HCT116 (cell line): ENCODE measurements at regions not wholly inside any gene's neighbourhood (a gene's known extent, or its start where the extent isn't known, plus 50 kb on each side); places are given as distances from the start of the nearest gene placed in this dataset.
"Not testable (repeated sequence)": the region's sequence is repeated elsewhere in the genome, so short reads cannot be mapped to it uniquely, and the experiment has no call there.

Experiments
- CTCF ChIP-seq, 3 experiments: fragments of 200-600 bp in 1 of 3; sonication (generic) in 1 of 3; IDR thresholded peaks in 2 of 3; conservative IDR thresholded peaks in 1 of 3; 2 replicates each; pipeline ENCODE4 v1.5.1; 2012 to 2017; ENCODE audit warnings: low read depth in 2 of 3, low read length in 2 of 3, antibody characterized with exemption in 1 of 3, borderline replicate concordance in 1 of 3, control low read depth in 1 of 3, mild to moderate bottlenecking in 1 of 3, mixed read lengths in 1 of 3, mixed run types in 1 of 3, moderate library complexity in 1 of 3; ENCODE audit not compliant: insufficient read depth in 1 of 3
- EGR1 ChIP-seq: IDR thresholded peaks from 2 replicates; pipeline ENCODE4 v1.6.1; 2012; ENCODE audit warnings: low read depth
- EZH2 ChIP-seq: fragments of 200-600 bp; sonication (generic); IDR thresholded peaks from 2 replicates; pipeline ENCODE4 v1.6.1; 2017; ENCODE audit warnings: antibody characterized with exemption, mixed run types
- EZH2phosphoT487 ChIP-seq: fragments of 200-600 bp; IDR thresholded peaks from 2 replicates; pipeline ENCODE4 v1.6.1; 2018; ENCODE audit warnings: antibody characterized with exemption, borderline replicate concordance
- POLR2A ChIP-seq: IDR thresholded peaks from 2 replicates; pipeline ENCODE4 v1.7.0; 2011; ENCODE audit warnings: borderline replicate concordance; ENCODE audit not compliant: insufficient read depth, insufficient read length; ENCODE audit errors: extremely low read depth
- POLR2AphosphoS5 ChIP-seq: IDR thresholded peaks from 2 replicates; pipeline ENCODE4 v1.6.1; 2011; ENCODE audit warnings: mild to moderate bottlenecking, low read depth, low read length, moderate library complexity
- REST ChIP-seq: IDR thresholded peaks from 2 replicates; pipeline ENCODE4 v1.6.1; 2012; ENCODE audit warnings: low read depth
- SP1 ChIP-seq: IDR thresholded peaks from 2 replicates; pipeline ENCODE4 v1.6.1; 2012; ENCODE audit warnings: low read depth
- TCF7L2 ChIP-seq: IDR thresholded peaks from 2 replicates; pipeline ENCODE4 v1.7.0; 2011; ENCODE audit warnings: borderline replicate concordance, inconsistent platforms; ENCODE audit not compliant: insufficient read depth, insufficient read length; ENCODE audit errors: extremely low read depth
- YY1 ChIP-seq: IDR thresholded peaks from 2 replicates; pipeline ENCODE4 v1.6.1; 2011; ENCODE audit warnings: low read length, low read depth, moderate library complexity, mild to moderate bottlenecking; ENCODE audit not compliant: insufficient replicate concordance; ENCODE audit errors: extremely low read depth
- ZNF274 ChIP-seq: fragments of 200-500 bp; sonication (Bioruptor generic); IDR thresholded peaks from 2 replicates; pipeline ENCODE4 v1.6.1; 2014; ENCODE audit warnings: mild to moderate bottlenecking, low read depth, low read length, inconsistent platforms
- TF ChIP-seq, protein P1 (sequence below): IDR thresholded peaks from 2 replicates; pipeline ENCODE4 v1.6.1; 2012
- TF ChIP-seq, protein P2 (sequence below): IDR thresholded peaks from 2 replicates; pipeline ENCODE4 v1.6.1; 2012

DNA sequence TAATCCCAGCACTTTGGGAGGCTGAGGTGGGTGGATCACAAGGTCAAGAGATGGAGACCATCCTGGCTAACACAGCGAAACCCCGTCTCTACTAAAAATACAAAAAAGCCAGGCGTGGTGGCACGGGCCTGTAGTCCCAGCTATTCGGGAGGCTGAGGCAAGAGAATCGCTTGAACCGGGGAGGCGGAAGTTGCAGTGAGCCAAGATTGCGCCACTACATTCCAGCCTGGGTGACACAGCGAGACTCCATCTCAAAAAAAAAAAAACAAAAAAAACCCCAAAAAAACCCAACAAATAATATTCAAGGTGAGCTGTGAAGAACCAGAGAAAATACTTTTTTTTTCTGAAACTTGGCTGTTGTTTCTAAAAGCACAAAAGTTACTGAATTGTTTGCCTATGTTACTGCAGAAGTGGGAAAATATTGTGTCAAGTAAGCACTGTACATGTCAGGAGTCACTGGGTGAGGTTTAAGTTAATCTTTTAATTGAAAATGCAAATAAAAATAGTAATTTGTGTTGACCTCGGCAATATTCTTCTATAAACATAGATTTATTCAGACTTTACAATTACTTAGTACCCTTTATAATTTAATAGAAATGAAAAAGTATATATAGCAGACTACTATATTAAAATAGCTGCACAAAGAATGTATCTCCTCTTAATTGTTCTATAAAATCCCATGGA lies 55.4 kb upstream of the USP3 start:
- not testable (repeated sequence) for TF ChIP-seq SP1; POLR2A; CTCF (IDR thresholded peaks at IDR 0.05 in 2 of 3, conservative IDR thresholded peaks at IDR 0.05 in 1 of 3; ENCODE audit: borderline replicate concordance in 1 of 3, insufficient read depth in 1 of 3, low read depth in 2 of 3, low read length in 2 of 3); ZNF274; REST; YY1; POLR2AphosphoS5; EZH2phosphoT487; EZH2; TCF7L2; EGR1
- TF ChIP-seq, protein P1, sequence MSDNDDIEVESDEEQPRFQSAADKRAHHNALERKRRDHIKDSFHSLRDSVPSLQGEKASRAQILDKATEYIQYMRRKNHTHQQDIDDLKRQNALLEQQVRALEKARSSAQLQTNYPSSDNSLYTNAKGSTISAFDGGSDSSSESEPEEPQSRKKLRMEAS, result not testable (repeated sequence)
- TF ChIP-seq, protein P2, sequence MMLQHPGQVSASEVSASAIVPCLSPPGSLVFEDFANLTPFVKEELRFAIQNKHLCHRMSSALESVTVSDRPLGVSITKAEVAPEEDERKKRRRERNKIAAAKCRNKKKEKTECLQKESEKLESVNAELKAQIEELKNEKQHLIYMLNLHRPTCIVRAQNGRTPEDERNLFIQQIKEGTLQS, result not testable (repeated sequence)
